GM18507 (cell line): ENCODE measurements at regions not wholly inside any gene's neighbourhood (a gene's known extent, or its start where the extent isn't known, plus 50 kb on each side); places are given as distances from the start of the nearest gene placed in this dataset.

Source experiments
- DNase-seq: peaks from one replicate; pipeline ENCODE4 v3.0.0; 2011; ENCODE audit warnings: low read depth; ENCODE audit not compliant: insufficient read length; ENCODE audit errors: extremely low spot score
- FAIRE-seq: peaks from 2 replicates; lab custom pipeline; 2011; peaks lifted over from hg19 to GRCh38; lab: Jason Lieb, UNC

GRCh38 chr20:50283922-50284810 lies 93.5 kb downstream of the CEBPB start:
- DNase-seq (no peak), FAIRE-seq (no peak)

- FAIRE-seq, result no peak
- DNase-seq, result no peak
Measured at GRCh38 chr20:50284811-50285375, 94.3 kb downstream of the CEBPB start.

- FAIRE-seq (no peak), DNase-seq (peak; percentile 43)
Measured at GRCh38 chr20:50285376-50286173, 94.9 kb downstream of the CEBPB start.

- FAIRE-seq (no peak), DNase-seq (no peak)
Measured at GRCh38 chr20:50286174-50286511, 95.5 kb downstream of the CEBPB start.

- no peak for FAIRE-seq
- peak; percentile 40 for DNase-seq
Measured at GRCh38 chr20:50286609-50287008, 96.0 kb downstream of the CEBPB start.

GRCh38 chr20:50287512-50287911 lies 96.9 kb downstream of the CEBPB start:
- FAIRE-seq, result no peak

GRCh38 chr20:50288128-50288623 lies 97.5 kb downstream of the CEBPB start:
- FAIRE-seq, result no peak
- DNase-seq, result no peak

More at GRCh38 chr20:50287512-50287911, 96.9 kb downstream of the CEBPB start:
- no peak for DNase-seq

GRCh38 chr20:50289581-50289980 lies 99.0 kb downstream of the CEBPB start:
- DNase-seq (no peak), FAIRE-seq (no peak)

- no peak for FAIRE-seq
Measured at GRCh38 chr20:50290112-50290511, 99.5 kb downstream of the CEBPB start.

GRCh38 chr20:50290808-50291207 lies 100.2 kb downstream of the CEBPB start:
- DNase-seq (no peak), FAIRE-seq (no peak)

More at GRCh38 chr20:50290112-50290511, 99.5 kb downstream of the CEBPB start:
- no peak for DNase-seq

- DNase-seq, result no peak
- FAIRE-seq, result no peak
Measured at GRCh38 chr20:50291254-50292078, 100.8 kb downstream of the CEBPB start.

- DNase-seq, result no peak
- FAIRE-seq, result no peak
Measured at GRCh38 chr20:50292079-50292590, 101.5 kb downstream of the CEBPB start.

GRCh38 chr20:50292591-50293283 lies 102.1 kb downstream of the CEBPB start:
- FAIRE-seq, result no peak
- DNase-seq, result no peak

GRCh38 chr20:50293284-50294139 lies 102.9 kb downstream of the CEBPB start:
- FAIRE-seq (no peak), DNase-seq (no peak)

- no peak for DNase-seq
- FAIRE-seq, result no peak
Measured at GRCh38 chr20:50294164-50295088, 103.8 kb downstream of the CEBPB start.

GRCh38 chr20:50295345-50295744 lies 104.7 kb downstream of the CEBPB start:
- no peak for FAIRE-seq
- no peak for DNase-seq
